GM12878 (cell line): ENCODE measurements at regions not wholly inside any gene's neighbourhood (a gene's known extent, or its start where the extent isn't known, plus 50 kb on each side); places are given as distances from the start of the nearest gene placed in this dataset.
"Not testable (repeated sequence)": the region's sequence is repeated elsewhere in the genome, so short reads cannot be mapped to it uniquely, and the experiment has no call there.

Source experiments
- BRCA1 ChIP-seq: IDR thresholded peaks from 2 replicates; pipeline ENCODE4 v1.6.1; 2011; ENCODE audit warnings: low read depth, low read length, improper control_type of control experiment
- CREB1 ChIP-seq: IDR thresholded peaks from 2 replicates; pipeline ENCODE4 v1.6.1; 2012; ENCODE audit warnings: low read depth, mild to moderate bottlenecking, inconsistent platforms
- CTCF ChIP-seq, 3 experiments: IDR thresholded peaks in 2 of 3; conservative IDR thresholded peaks in 1 of 3; 2 replicates each; pipeline ENCODE4 v1.5.1; 2011; ENCODE audit warnings: low read depth in 3 of 3, low read length in 3 of 3, mild to moderate bottlenecking in 3 of 3, control low read depth in 2 of 3, moderate library complexity in 2 of 3, inconsistent platforms in 1 of 3, mixed read lengths in 1 of 3; ENCODE audit not compliant: control insufficient read depth in 2 of 3, insufficient read depth in 1 of 3; ENCODE audit errors: extremely low read depth in 1 of 3
- ETV6 ChIP-seq, 2 experiments: fragments of 450-650 bp in 1 of 2; IDR thresholded peaks in 1 of 2; conservative IDR thresholded peaks in 1 of 2; 2 replicates each; pipeline ENCODE4 v1.6.1; 2014; ENCODE audit warnings: antibody characterized with exemption in 1 of 2, borderline replicate concordance in 1 of 2, low read depth in 1 of 2, mild to moderate bottlenecking in 1 of 2, moderate library complexity in 1 of 2
- PML ChIP-seq: IDR thresholded peaks from 2 replicates; pipeline ENCODE4 v1.6.1; 2012; ENCODE audit warnings: low read length, inconsistent platforms
- POLR2A ChIP-seq: IDR thresholded peaks from 2 replicates; pipeline ENCODE4 v1.6.1; 2011; ENCODE audit warnings: low read depth, mild to moderate bottlenecking, low read length
- POU2F2 ChIP-seq: IDR thresholded peaks from 3 replicates; pipeline ENCODE4 v1.6.1; 2011; ENCODE audit warnings: low read depth, mild to moderate bottlenecking, low read length, borderline replicate concordance
- REST ChIP-seq: IDR thresholded peaks from 2 replicates; pipeline ENCODE4 v1.6.1; 2012; ENCODE audit warnings: mild to moderate bottlenecking, low read depth, low read length
- SIN3A ChIP-seq: IDR thresholded peaks from 2 replicates; pipeline ENCODE4 v1.6.1; 2012; ENCODE audit warnings: low read depth, low read length, improper control_type of control experiment
- ZNF24 ChIP-seq: fragments of 450-650 bp; IDR thresholded peaks from 2 replicates; pipeline ENCODE4 v1.6.1; 2017; ENCODE audit warnings: antibody characterized with exemption, mild to moderate bottlenecking
- ZNF274 ChIP-seq: IDR thresholded peaks from one replicate; pipeline ENCODE4 v1.8.0; 2011; ENCODE audit not compliant: insufficient read length, insufficient read depth

- TF ChIP-seq CREB1; ETV6 (conservative IDR thresholded peaks at IDR 0.05 in 1 of 2, IDR thresholded peaks at IDR 0.05 in 1 of 2; ENCODE audit: borderline replicate concordance in 1 of 2, low read depth in 1 of 2); POLR2A; SIN3A; BRCA1; REST; POU2F2; PML; CTCF (IDR thresholded peaks at IDR 0.05 in 2 of 3, conservative IDR thresholded peaks at IDR 0.05 in 1 of 3; ENCODE audit: control insufficient read depth in 2 of 3, extremely low read depth in 1 of 3, insufficient read depth in 1 of 3, low read depth in 3 of 3, low read length in 3 of 3); ZNF274; ZNF24: not testable (repeated sequence)
Measured at GRCh38 chrX:63000196-63000595, 350.9 kb downstream of the SPIN4 start.
